H9 (cell line): ENCODE measurements at regions not wholly inside any gene's neighbourhood (a gene's known extent, or its start where the extent isn't known, plus 50 kb on each side); places are given as distances from the start of the nearest gene placed in this dataset.

ENCODE experiments used
- DNase-seq: peaks from one replicate; pipeline ENCODE4 v3.0.0-alpha.2; 2017
- H2AFZ ChIP-seq: one replicate; pipeline ENCODE4 v1.6.1; 2013; ENCODE audit warnings: mild to moderate bottlenecking, low read length, control low read depth, moderate library complexity
- H2AK5ac ChIP-seq: 2 replicates; pipeline ENCODE4 v1.6.1; 2013; ENCODE audit warnings: low read length, control low read depth, mixed read lengths; ENCODE audit not compliant: insufficient read length
- H2BK120ac ChIP-seq: one replicate; pipeline ENCODE4 v1.6.1; 2013; ENCODE audit warnings: low read depth, mild to moderate bottlenecking, low read length, control low read depth, inconsistent platforms; ENCODE audit not compliant: poor library complexity, severe bottlenecking
- H2BK12ac ChIP-seq: 2 replicates; pipeline ENCODE4 v1.6.1; 2013; ENCODE audit warnings: low read length, control low read depth, mixed read lengths, low read depth; ENCODE audit not compliant: insufficient read length
- H2BK15ac ChIP-seq: 2 replicates; pipeline ENCODE4 v1.6.1; 2013; ENCODE audit warnings: low read depth, low read length, control low read depth
- H2BK20ac ChIP-seq: one replicate; pipeline ENCODE4 v1.6.1; 2013; ENCODE audit warnings: low read depth, mild to moderate bottlenecking, low read length, control low read depth, inconsistent platforms; ENCODE audit not compliant: poor library complexity, severe bottlenecking
- H2BK5ac ChIP-seq: 2 replicates; pipeline ENCODE4 v1.6.1; 2013; ENCODE audit warnings: low read length, control low read depth, mixed read lengths; ENCODE audit not compliant: insufficient read length
- H3K14ac ChIP-seq: 2 replicates; pipeline ENCODE4 v1.6.1; 2013; ENCODE audit warnings: low read length, control low read depth; ENCODE audit not compliant: insufficient read depth
- H3K18ac ChIP-seq: 2 replicates; pipeline ENCODE4 v1.6.1; 2013; ENCODE audit warnings: low read depth, mild to moderate bottlenecking, mixed read lengths, low read length, control low read depth; ENCODE audit not compliant: insufficient read length
- H3K23ac ChIP-seq: 2 replicates; pipeline ENCODE4 v1.6.1; 2013; ENCODE audit warnings: low read length, control low read depth, mixed read lengths, low read depth; ENCODE audit not compliant: insufficient read length
- H3K23me2 ChIP-seq: 2 replicates; pipeline ENCODE4 v1.6.1; 2013; ENCODE audit warnings: low read depth, mild to moderate bottlenecking, mixed read lengths, low read length, control low read depth; ENCODE audit not compliant: insufficient read length, poor library complexity, severe bottlenecking
- H3K27ac ChIP-seq: 2 replicates; pipeline ENCODE4 v1.5.1; 2013; ENCODE audit warnings: low read length, control low read depth, mixed read lengths, low read depth; ENCODE audit not compliant: insufficient read length
- H3K27me3 ChIP-seq: 2 replicates; pipeline ENCODE4 v1.6.1; 2013; ENCODE audit warnings: low read length, control low read depth, inconsistent platforms; ENCODE audit not compliant: insufficient read depth
- H3K4ac ChIP-seq: 2 replicates; pipeline ENCODE4 v1.6.1; 2013; ENCODE audit warnings: low read depth, mild to moderate bottlenecking, control low read depth, inconsistent platforms, low read length, moderate library complexity
- H3K4me1 ChIP-seq: 2 replicates; pipeline ENCODE4 v1.6.1; 2013; ENCODE audit warnings: low read length, control low read depth, inconsistent platforms; ENCODE audit not compliant: insufficient read depth
- H3K4me2 ChIP-seq: 2 replicates; pipeline ENCODE4 v1.6.1; 2013; ENCODE audit warnings: low read length, control low read depth, mixed read lengths; ENCODE audit not compliant: insufficient read length, insufficient read depth
- H3K56ac ChIP-seq: 2 replicates; pipeline ENCODE4 v1.6.1; 2013; ENCODE audit warnings: low read depth, mild to moderate bottlenecking, mixed read lengths, low read length, control low read depth; ENCODE audit not compliant: insufficient read length
- H3K79me1 ChIP-seq: 2 replicates; pipeline ENCODE4 v1.6.1; 2013; ENCODE audit warnings: low read depth, mild to moderate bottlenecking, moderate library complexity, low read length, control low read depth, inconsistent platforms; ENCODE audit not compliant: insufficient read depth, poor library complexity, severe bottlenecking
- H3K79me2 ChIP-seq: 2 replicates; pipeline ENCODE4 v1.6.1; 2013; ENCODE audit warnings: low read length, control low read depth, inconsistent platforms; ENCODE audit not compliant: insufficient read depth
- H3K9ac ChIP-seq: 2 replicates; pipeline ENCODE4 v1.6.1; 2013; ENCODE audit warnings: low read length, control low read depth, mixed read lengths; ENCODE audit not compliant: insufficient read length; ENCODE audit errors: extremely low read depth
- H3K9me3 ChIP-seq: one replicate; pipeline ENCODE4 v1.6.1; 2013; ENCODE audit warnings: low read depth, low read length, inconsistent platforms; ENCODE audit not compliant: control insufficient read depth
- H3T11ph ChIP-seq: one replicate; pipeline ENCODE4 v1.6.1; 2013; ENCODE audit warnings: mild to moderate bottlenecking, low read length, control low read depth, inconsistent platforms
- H4K20me1 ChIP-seq: one replicate; pipeline ENCODE4 v1.6.1; 2013; ENCODE audit not compliant: control insufficient read depth, insufficient read length, insufficient read depth
- H4K5ac ChIP-seq: 2 replicates; pipeline ENCODE4 v1.6.1; 2013; ENCODE audit warnings: low read depth, mild to moderate bottlenecking, mixed read lengths, low read length, control low read depth; ENCODE audit not compliant: insufficient read length
- H4K8ac ChIP-seq: replicated peaks from 2 replicates; pipeline ENCODE4 v1.6.1; 2013; ENCODE audit warnings: low read length, control low read depth, mixed read lengths, low read depth; ENCODE audit not compliant: insufficient read length
- H4K91ac ChIP-seq: 2 replicates; pipeline ENCODE4 v1.6.1; 2013; ENCODE audit warnings: low read depth, mild to moderate bottlenecking, moderate library complexity, mixed read lengths, low read length, control low read depth; ENCODE audit not compliant: insufficient read length
- H3K27ac Mint-ChIP-seq, 3 experiments: 2 replicates in 2 of 3; 3 replicates in 1 of 3; pipeline ENCODE4 v1.8.0; 2020 to 2021; ENCODE audit warnings: mixed read lengths in 3 of 3, mild to moderate bottlenecking in 1 of 3, moderate library complexity in 1 of 3
- H3K27me3 Mint-ChIP-seq: 2 replicates; pipeline ENCODE4 v1.8.0; 2021; ENCODE audit warnings: low read depth, mild to moderate bottlenecking, moderate library complexity, mixed read lengths
- H3K36me3 Mint-ChIP-seq, 3 experiments: 2 replicates in 2 of 3; 3 replicates in 1 of 3; pipeline ENCODE4 v1.8.0; 2020 to 2021; ENCODE audit warnings: low read depth in 3 of 3, mixed read lengths in 3 of 3; ENCODE audit not compliant: insufficient read depth in 1 of 3
- H3K4me1 Mint-ChIP-seq, 2 experiments: 2 replicates each; pipeline ENCODE4 v1.8.0; 2020; ENCODE audit warnings: mixed read lengths in 2 of 2
- H3K4me3 Mint-ChIP-seq, 2 experiments: 2 replicates in 1 of 2; 3 replicates in 1 of 2; pipeline ENCODE4 v1.8.0; 2020 to 2021; ENCODE audit warnings: mild to moderate bottlenecking in 2 of 2, mixed read lengths in 2 of 2, moderate library complexity in 1 of 2
- H3K9me3 Mint-ChIP-seq, 2 experiments: 2 replicates in 1 of 2; 3 replicates in 1 of 2; pipeline ENCODE4 v1.8.0; 2020; ENCODE audit warnings: mild to moderate bottlenecking in 2 of 2, mixed read lengths in 2 of 2, moderate library complexity in 1 of 2
- WGBS: extraction: QIAGEN DNeasy Blood & Tissue Kit; methylation state at CpG from one replicate; pipeline ENCODE4 v1.1.7; 2013; ENCODE audit warnings: missing lambda C conversion rate, low lambda C conversion rate, mixed read lengths; ENCODE audit not compliant: insufficient read length; ENCODE audit errors: extremely low coverage; 5-methylcytosine and 5-hydroxymethylcytosine counted together
- TF ChIP-seq, protein P1 (sequence below): fragments of 200-600 bp; sonication (generic); conservative IDR thresholded peaks from 3 replicates; pipeline ENCODE4 v1.8.0; 2021; ENCODE audit warnings: antibody characterized with exemption, mild to moderate bottlenecking

DNA sequence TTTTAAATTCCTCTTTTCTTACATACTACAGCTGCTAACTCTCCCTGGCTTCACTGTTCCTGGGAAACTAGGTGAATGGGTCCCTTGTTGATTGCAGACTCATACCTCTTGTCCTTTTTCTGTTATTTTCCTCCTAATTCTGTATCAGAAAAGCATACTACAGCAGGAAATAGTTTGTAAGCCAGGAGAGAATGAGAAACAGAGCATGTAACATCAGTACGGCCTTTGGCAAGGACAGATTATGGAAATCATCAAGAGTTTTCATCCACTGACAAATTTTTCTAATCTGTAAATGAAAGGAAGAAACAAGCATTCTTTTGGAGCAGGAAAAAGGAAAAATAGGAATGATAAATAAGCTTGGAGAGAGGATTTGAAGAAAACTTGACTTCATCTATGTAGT, 239.2 kb downstream of the ANTXR2 start:
- Histone ChIP-seq H3K18ac (no peak overlapping the region), H3K23ac (no peak overlapping the region), H3K4me2 (no peak overlapping the region), H4K91ac (no peak overlapping the region), H2AK5ac (no peak overlapping the region), H3K27ac (no peak overlapping the region), H3K79me1 (no peaks in the 10 kb centered on the region), H2AFZ (no peak overlapping the region), H4K8ac (no peak overlapping the region), H3K27me3 (no peaks in the 10 kb centered on the region), H3K4ac (no peak overlapping the region), H4K5ac (no peak overlapping the region), H2BK120ac (no peak overlapping the region), H4K20me1 (no peaks in the 10 kb centered on the region), H2BK20ac (no peak overlapping the region), H3K14ac (no peak overlapping the region), H3K4me1 (no peaks in the 10 kb centered on the region), H3T11ph (no peak overlapping the region), H3K9ac (no peak overlapping the region), H2BK12ac (no peak overlapping the region), H3K56ac (no peak overlapping the region), H3K23me2 (no peaks in the 10 kb centered on the region), H3K9me3 (no peaks in the 10 kb centered on the region), H2BK5ac (no peak overlapping the region), H3K79me2 (no peaks in the 10 kb centered on the region), H2BK15ac (no peak overlapping the region)
- Mint-ChIP-seq H3K27me3 (no peaks in the 10 kb centered on the region), H3K27ac (no peak overlapping the region), H3K4me1 (0 out of 4 replicates have a peak, but pooled peaks cover 0 to 3% of the 10 kb centered on the region in 2 experiments), H3K4me3 (no peak overlapping the region), H3K9me3 (peaks cover 11 to 12% of the 10 kb centered on the region in 2 experiments), H3K36me3 (peaks cover 0 to 15% (median 8%) of the 10 kb centered on the region in 3 experiments; a peak in 4 of 7 replicates)
- TF ChIP-seq, protein P1, sequence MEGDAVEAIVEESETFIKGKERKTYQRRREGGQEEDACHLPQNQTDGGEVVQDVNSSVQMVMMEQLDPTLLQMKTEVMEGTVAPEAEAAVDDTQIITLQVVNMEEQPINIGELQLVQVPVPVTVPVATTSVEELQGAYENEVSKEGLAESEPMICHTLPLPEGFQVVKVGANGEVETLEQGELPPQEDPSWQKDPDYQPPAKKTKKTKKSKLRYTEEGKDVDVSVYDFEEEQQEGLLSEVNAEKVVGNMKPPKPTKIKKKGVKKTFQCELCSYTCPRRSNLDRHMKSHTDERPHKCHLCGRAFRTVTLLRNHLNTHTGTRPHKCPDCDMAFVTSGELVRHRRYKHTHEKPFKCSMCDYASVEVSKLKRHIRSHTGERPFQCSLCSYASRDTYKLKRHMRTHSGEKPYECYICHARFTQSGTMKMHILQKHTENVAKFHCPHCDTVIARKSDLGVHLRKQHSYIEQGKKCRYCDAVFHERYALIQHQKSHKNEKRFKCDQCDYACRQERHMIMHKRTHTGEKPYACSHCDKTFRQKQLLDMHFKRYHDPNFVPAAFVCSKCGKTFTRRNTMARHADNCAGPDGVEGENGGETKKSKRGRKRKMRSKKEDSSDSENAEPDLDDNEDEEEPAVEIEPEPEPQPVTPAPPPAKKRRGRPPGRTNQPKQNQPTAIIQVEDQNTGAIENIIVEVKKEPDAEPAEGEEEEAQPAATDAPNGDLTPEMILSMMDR: no peak
- WGBS: no CpG with 5 or more reads among the region's 1 CpG
- no peak for DNase-seq
